ENCODE measurements at regions not wholly inside any gene's neighbourhood (a gene's known extent, or its start where the extent isn't known, plus 50 kb on each side); places are given as distances from the start of the nearest gene placed in this dataset.

GRCh38 chr18:51248685-51249084, 51.2 kb upstream of the MEX3C start:
- intact Hi-C loops (cut with DNase I): no loop called here
- TF ChIP-seq CTCF (IDR thresholded peaks at IDR 0.05): no peak
- TF ChIP-seq EP300 (IDR thresholded peaks at IDR 0.05): no peak
- no peak for TF ChIP-seq POLR2A (IDR thresholded peaks at IDR 0.05)
- no peak overlapping the region for H3K4me3 ChIP-seq
- no peaks in the 10 kb centered on the region for H3K36me3 ChIP-seq
- no peaks in the 10 kb centered on the region for H3K27me3 ChIP-seq
- 82 to 88% (median 84%) methylated on average over 2 of the region's 2 CpGs for WGBS, 3 donors
- DNase-seq: no peak
- no peak overlapping the region for H3K27ac ChIP-seq
- H3K9me3 ChIP-seq: no peaks in the 10 kb centered on the region
- H3K4me1 ChIP-seq (ENCODE audit: insufficient read depth): no peaks in the 10 kb centered on the region

- H3K27me3 ChIP-seq: no peaks in the 10 kb centered on the region
- no peak for DNase-seq
- no peak overlapping the region for H3K27ac ChIP-seq
- H3K4me3 ChIP-seq: no peak overlapping the region
- intact Hi-C loops (cut with DNase I): no loop called here
- 56 to 64% (median 56%) methylated on average over 4 of the region's 4 CpGs for WGBS, 3 donors
- no peaks in the 10 kb centered on the region for H3K36me3 ChIP-seq
- H3K4me1 ChIP-seq (ENCODE audit: insufficient read depth): no peaks in the 10 kb centered on the region
- TF ChIP-seq CTCF (IDR thresholded peaks at IDR 0.05) (no peak), POLR2A (IDR thresholded peaks at IDR 0.05) (no peak), EP300 (IDR thresholded peaks at IDR 0.05) (no peak)
- no peaks in the 10 kb centered on the region for H3K9me3 ChIP-seq
These were observed 52.5 kb upstream of the MEX3C start for GRCh38 chr18:51250006-51250405.

- TF ChIP-seq CTCF (IDR thresholded peaks at IDR 0.05): no peak
- no peak for TF ChIP-seq EP300 (IDR thresholded peaks at IDR 0.05)
- no peak for TF ChIP-seq POLR2A (IDR thresholded peaks at IDR 0.05)
- H3K9me3 ChIP-seq: no peaks in the 10 kb centered on the region
- no peak for DNase-seq
- no peak overlapping the region for H3K4me3 ChIP-seq
- H3K27me3 ChIP-seq: no peaks in the 10 kb centered on the region
- H3K36me3 ChIP-seq: no peaks in the 10 kb centered on the region
- H3K4me1 ChIP-seq (ENCODE audit: insufficient read depth): no peaks in the 10 kb centered on the region
- 89 to 93% (median 90%) methylated on average over 3 of the region's 3 CpGs for WGBS, 3 donors
- intact Hi-C loops (cut with DNase I): no loop called here
- no peak overlapping the region for H3K27ac ChIP-seq
These were observed 53.1 kb upstream of the MEX3C start for GRCh38 chr18:51250458-51251024.

GRCh38 chr18:51251625-51252024, 54.1 kb upstream of the MEX3C start:
- Histone ChIP-seq H3K9me3 (no peaks in the 10 kb centered on the region), H3K27me3 (no peaks in the 10 kb centered on the region), H3K4me1 (ENCODE audit: insufficient read depth) (peaks cover 2% of the 10 kb centered on the region), H3K27ac (no peak overlapping the region), H3K4me3 (no peak overlapping the region), H3K36me3 (no peaks in the 10 kb centered on the region)
- TF ChIP-seq POLR2A (IDR thresholded peaks at IDR 0.05) (no peak), CTCF (IDR thresholded peaks at IDR 0.05) (no peak), EP300 (IDR thresholded peaks at IDR 0.05) (no peak)
- DNase-seq: no peak
- intact Hi-C loops (cut with DNase I): no loop called here

Data from ovary (tissue), 7 donors.